ENCODE measurements at regions not wholly inside any gene's neighbourhood (a gene's known extent, or its start where the extent isn't known, plus 50 kb on each side); places are given as distances from the start of the nearest gene placed in this dataset.
A peak's percentile ranks its signal among the peaks of the same experiment; 100 is the strongest.

DNA sequence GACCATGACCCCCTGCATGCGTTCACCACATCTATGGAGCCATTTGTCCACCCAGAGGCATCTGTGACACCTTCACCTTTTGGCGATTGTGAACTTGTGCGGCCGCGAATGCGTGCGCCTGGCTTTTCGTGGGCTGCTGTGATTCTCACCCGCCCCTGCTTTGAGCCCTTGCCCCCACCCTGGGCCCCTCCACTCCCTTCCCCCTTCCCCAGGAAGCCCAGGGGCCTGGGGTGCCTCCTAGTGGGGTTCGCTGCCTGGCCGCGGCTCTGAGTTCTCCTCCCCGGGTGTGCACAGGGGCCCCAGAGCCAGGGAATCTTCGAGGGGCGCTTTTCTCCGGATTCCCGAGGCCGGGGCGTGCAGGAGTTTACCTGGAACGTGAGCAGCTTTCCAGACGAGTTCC, 97.9 kb upstream of the ACTRT2 start:
- Mint-ChIP-seq H3K4me1 (ENCODE audit: low read depth in 2 of 2) (no peaks in the 10 kb centered on the region), H3K27ac (no peak overlapping the region), H3K27me3 (no peaks in the 10 kb centered on the region), H3K36me3 (no peaks in the 10 kb centered on the region), H3K9me3 (no peaks in the 10 kb centered on the region), H3K4me3 (no peak overlapping the region)
- ATAC-seq = no peak
- DNase-seq (ENCODE audit: low spot score) = no peak

- Mint-ChIP-seq H3K9me3 (no peaks in the 10 kb centered on the region), H3K27ac (no peak overlapping the region), H3K4me1 (ENCODE audit: low read depth in 2 of 2) (no peaks in the 10 kb centered on the region), H3K36me3 (no peaks in the 10 kb centered on the region), H3K4me3 (no peak overlapping the region), H3K27me3 (no peaks in the 10 kb centered on the region)
- ATAC-seq (no peak), DNase-seq (ENCODE audit: low spot score) (no peak)
These were observed 96.0 kb upstream of the ACTRT2 start for GRCh38 chr1:2925291-2925690.

DNA sequence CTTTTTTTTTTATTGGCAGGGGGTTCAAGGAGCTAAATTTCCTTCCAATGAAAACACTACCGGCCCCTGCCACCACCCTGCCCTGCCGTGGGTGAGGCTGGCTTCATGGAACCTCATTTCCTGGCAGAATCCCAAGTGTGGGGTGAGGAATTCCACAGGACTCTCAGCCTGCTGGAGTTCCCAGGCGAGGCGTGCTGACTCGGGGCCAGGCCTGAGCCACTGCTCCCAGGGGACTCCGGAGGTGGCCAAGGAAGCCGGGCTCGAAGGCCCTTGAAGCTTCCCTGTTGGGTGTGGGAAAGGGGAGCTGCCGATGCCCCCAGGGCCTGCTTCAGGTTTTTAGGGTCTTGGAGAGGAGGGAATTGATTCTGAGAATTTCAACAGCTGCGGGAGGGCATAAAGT, 95.3 kb upstream of the ACTRT2 start:
- Mint-ChIP-seq H3K9me3 (no peaks in the 10 kb centered on the region), H3K4me1 (ENCODE audit: low read depth in 2 of 2) (no peaks in the 10 kb centered on the region), H3K36me3 (no peaks in the 10 kb centered on the region), H3K27ac (no peak overlapping the region), H3K27me3 (no peaks in the 10 kb centered on the region), H3K4me3 (no peak overlapping the region)
- ATAC-seq (no peak), DNase-seq (ENCODE audit: low spot score) (no peak)

DNA sequence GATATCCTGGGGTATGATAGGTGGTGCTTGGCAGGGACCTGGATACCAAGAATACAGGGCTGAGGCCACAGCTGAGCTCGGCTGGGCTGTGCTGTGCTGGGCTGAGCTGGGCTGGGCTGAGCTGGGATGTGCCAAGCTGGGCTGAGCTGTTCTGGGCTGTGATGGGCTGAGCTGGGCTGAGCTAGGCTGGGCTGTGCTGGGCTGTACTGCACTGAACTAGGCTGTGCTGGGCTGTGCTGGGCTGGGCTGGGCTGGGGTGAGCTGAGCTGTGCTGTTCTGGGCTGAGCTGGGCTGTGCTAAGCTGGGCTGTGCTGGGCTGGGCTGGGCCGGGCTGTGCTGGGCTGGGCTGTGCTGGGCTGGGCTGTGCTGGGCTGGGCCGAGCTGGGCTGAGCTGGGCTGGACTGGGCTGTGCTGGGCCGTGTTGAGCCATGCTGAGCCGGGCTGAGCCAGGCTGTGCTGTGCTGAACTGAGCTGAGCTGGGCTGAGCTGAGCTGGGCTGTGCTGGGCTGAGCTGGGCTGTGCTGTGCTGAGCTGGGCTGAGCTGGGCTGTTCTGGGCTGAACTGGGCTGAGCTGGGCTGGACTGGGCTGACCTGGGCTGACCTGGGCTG, 94.7 kb upstream of the ACTRT2 start:
- Mint-ChIP-seq H3K4me3 (no peak overlapping the region), H3K27me3 (no peaks in the 10 kb centered on the region), H3K9me3 (no peaks in the 10 kb centered on the region), H3K36me3 (no peaks in the 10 kb centered on the region), H3K27ac (no peak overlapping the region), H3K4me1 (ENCODE audit: low read depth in 2 of 2) (no peaks in the 10 kb centered on the region)
- no peak for DNase-seq (ENCODE audit: low spot score)
- peak; percentile 25 to 47 for ATAC-seq

GRCh38 chr1:2927393-2928360, 93.6 kb upstream of the ACTRT2 start:
- no peak for DNase-seq (ENCODE audit: low spot score)
- Mint-ChIP-seq H3K27ac (no peak overlapping the region), H3K27me3 (no peaks in the 10 kb centered on the region), H3K9me3 (no peaks in the 10 kb centered on the region), H3K36me3 (no peaks in the 10 kb centered on the region), H3K4me1 (ENCODE audit: low read depth in 2 of 2) (no peaks in the 10 kb centered on the region), H3K4me3 (no peak overlapping the region)
- ATAC-seq = no peak

DNA sequence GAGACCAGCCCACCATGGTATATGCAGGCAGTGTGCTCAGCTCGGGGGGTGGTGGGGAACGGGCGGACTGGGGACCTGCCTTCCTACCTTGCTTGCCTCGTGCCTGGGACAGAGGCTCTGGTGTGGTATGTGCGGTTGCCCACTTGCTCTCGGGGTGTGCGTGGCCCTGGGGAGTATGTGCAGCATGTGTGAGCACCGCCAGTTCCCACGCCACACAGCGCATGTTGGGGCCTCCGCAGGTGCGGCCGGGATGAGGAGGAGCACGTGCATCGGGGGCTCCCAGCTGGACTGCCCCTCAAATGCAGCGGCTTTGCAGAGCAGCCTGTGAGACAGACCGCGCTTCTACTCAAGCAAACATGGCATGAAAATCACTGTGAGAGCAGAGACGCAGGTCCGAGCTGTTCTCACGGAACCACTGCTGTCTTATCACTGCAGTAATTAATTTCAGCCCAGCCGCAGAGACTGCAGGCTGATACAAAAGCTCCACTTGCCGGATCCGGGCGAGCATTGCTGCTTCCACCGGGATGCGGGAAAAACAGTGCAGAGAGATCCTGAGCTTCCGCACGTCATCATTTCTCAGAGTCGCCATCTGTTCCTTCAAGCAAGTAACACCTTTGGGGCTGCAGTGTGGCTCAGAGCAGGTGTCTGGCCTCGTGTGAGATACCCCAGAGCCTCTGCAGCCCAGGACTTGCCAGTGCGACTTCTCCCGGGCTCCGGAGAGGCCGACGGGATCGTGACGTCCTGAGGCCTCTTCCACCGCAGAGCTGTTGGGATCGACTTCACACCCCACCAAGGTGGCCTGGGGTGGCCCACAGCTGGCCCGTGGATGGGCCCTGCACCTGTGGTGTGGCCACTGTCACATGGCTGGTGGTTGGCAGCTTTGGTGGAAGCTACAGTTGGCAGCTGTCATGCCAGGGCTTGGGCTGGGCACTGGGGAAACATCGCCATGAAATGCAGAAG, 92.6 kb upstream of the ACTRT2 start:
- H3K27ac Mint-ChIP-seq = no peak overlapping the region
- no peaks in the 10 kb centered on the region for H3K4me1 Mint-ChIP-seq (ENCODE audit: low read depth in 2 of 2)
- DNase-seq (ENCODE audit: low spot score) (no peak), ATAC-seq (no peak)
- no peak overlapping the region for H3K4me3 Mint-ChIP-seq
- H3K9me3 Mint-ChIP-seq = no peaks in the 10 kb centered on the region
- no peaks in the 10 kb centered on the region for H3K27me3 Mint-ChIP-seq
- H3K36me3 Mint-ChIP-seq = no peaks in the 10 kb centered on the region

DNA sequence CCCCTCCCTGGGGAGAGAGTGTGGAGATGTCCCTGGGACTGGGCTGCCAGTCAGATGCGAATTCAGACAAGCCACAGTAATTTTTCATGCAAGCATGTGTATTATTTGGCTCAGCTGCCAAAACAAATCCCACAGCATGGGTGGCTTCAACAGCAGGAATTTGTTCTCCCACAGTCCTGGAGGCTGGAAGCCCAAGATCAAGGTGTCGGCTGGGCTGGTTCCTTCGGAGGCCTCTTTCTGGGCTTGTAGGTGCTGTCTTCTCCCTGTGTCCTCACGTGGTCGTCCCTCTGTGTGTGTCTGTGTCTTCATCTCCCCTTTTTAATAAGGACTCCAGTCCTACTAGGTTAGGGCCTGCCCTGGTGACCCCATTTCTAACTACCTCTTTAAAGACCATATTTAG, 91.9 kb upstream of the ACTRT2 start:
- no peak overlapping the region for H3K4me3 Mint-ChIP-seq
- H3K9me3 Mint-ChIP-seq = no peaks in the 10 kb centered on the region
- DNase-seq (ENCODE audit: low spot score) (no peak), ATAC-seq (no peak)
- H3K27ac Mint-ChIP-seq = no peak overlapping the region
- no peaks in the 10 kb centered on the region for H3K36me3 Mint-ChIP-seq
- H3K4me1 Mint-ChIP-seq (ENCODE audit: low read depth in 2 of 2) = no peaks in the 10 kb centered on the region
- no peaks in the 10 kb centered on the region for H3K27me3 Mint-ChIP-seq

GRCh38 chr1:2930016-2930815, 91.1 kb upstream of the ACTRT2 start:
- H3K4me1 Mint-ChIP-seq (ENCODE audit: low read depth in 2 of 2) = no peaks in the 10 kb centered on the region
- H3K27ac Mint-ChIP-seq = no peak overlapping the region
- H3K27me3 Mint-ChIP-seq = no peaks in the 10 kb centered on the region
- no peak for ATAC-seq
- no peak overlapping the region for H3K4me3 Mint-ChIP-seq
- H3K36me3 Mint-ChIP-seq = no peaks in the 10 kb centered on the region
- H3K9me3 Mint-ChIP-seq = no peaks in the 10 kb centered on the region
- DNase-seq (ENCODE audit: low spot score) = no peak

GRCh38 chr1:2930913-2931723, 90.1 kb upstream of the ACTRT2 start:
- H3K4me1 Mint-ChIP-seq (ENCODE audit: low read depth in 2 of 2) = no peaks in the 10 kb centered on the region
- H3K27ac Mint-ChIP-seq = no peak overlapping the region
- no peak overlapping the region for H3K4me3 Mint-ChIP-seq
- DNase-seq (ENCODE audit: low spot score) (no peak), ATAC-seq (no peak)
- H3K9me3 Mint-ChIP-seq = no peaks in the 10 kb centered on the region
- H3K36me3 Mint-ChIP-seq = no peaks in the 10 kb centered on the region
- H3K27me3 Mint-ChIP-seq = no peaks in the 10 kb centered on the region

- Mint-ChIP-seq H3K36me3 (no peaks in the 10 kb centered on the region), H3K9me3 (no peaks in the 10 kb centered on the region), H3K4me1 (ENCODE audit: low read depth in 2 of 2) (no peaks in the 10 kb centered on the region), H3K27ac (no peak overlapping the region), H3K4me3 (no peak overlapping the region), H3K27me3 (no peaks in the 10 kb centered on the region)
- DNase-seq (ENCODE audit: low spot score) (no peak), ATAC-seq (no peak)
These were observed 89.4 kb upstream of the ACTRT2 start for GRCh38 chr1:2931724-2932401.

- peak in 1 of 2 donors; percentile 25 for ATAC-seq
- no peak for DNase-seq (ENCODE audit: low spot score)
- no peak overlapping the region for H3K4me3 Mint-ChIP-seq
- H3K9me3 Mint-ChIP-seq = no peaks in the 10 kb centered on the region
- H3K4me1 Mint-ChIP-seq (ENCODE audit: low read depth in 2 of 2) = no peaks in the 10 kb centered on the region
- no peak overlapping the region for H3K27ac Mint-ChIP-seq
- H3K36me3 Mint-ChIP-seq = no peaks in the 10 kb centered on the region
- no peaks in the 10 kb centered on the region for H3K27me3 Mint-ChIP-seq
These were observed 88.5 kb upstream of the ACTRT2 start for GRCh38 chr1:2932671-2933350.

Measured in natural killer cell treated with Interleukin-12 subunit alpha and Interleukin-12 subunit beta and Interleukin-15 and Interleukin-18, amount 100 ng/mL, for 72 hours (primary cell).